ENCODE measurements at regions not wholly inside any gene's neighbourhood (a gene's known extent, or its start where the extent isn't known, plus 50 kb on each side); places are given as distances from the start of the nearest gene placed in this dataset.

DNA sequence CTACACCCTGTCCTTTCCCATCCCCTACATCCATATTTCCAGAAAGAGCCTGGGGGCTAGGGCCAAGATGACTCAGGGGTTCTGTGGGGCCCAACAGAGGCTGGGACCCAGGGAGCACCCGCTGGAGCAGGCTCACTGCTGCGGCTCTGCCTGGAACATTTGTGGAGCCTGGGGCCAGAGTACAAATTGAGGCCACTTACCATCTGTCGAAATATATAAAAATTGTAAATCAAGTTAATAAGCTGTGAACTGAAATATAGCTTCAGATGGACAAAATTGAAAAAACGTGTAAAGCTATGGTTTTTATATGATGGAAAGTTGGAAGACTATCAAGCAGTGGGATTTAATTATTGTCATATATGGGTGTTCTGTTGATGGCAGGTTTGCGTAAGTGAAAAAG, 82.9 kb upstream of the ATXN1 start:
- Histone ChIP-seq H3K27ac (no peak overlapping the region), H3K4me1 (replicated peaks in 1 of 2) (peaks cover 0 to 5% of the 10 kb centered on the region in 2 donors), H3K9me3 (replicated peaks in 1 of 3) (no peaks in the 10 kb centered on the region), H3K36me3 (replicated peaks in 1 of 2) (no peaks in the 10 kb centered on the region), H3K27me3 (no peaks in the 10 kb centered on the region), H3K4me3 (no peak overlapping the region)
- no peak for DNase-seq
- WGBS, 4 donors, result 76 to 90% (median 78%) methylated on average over 5 of the region's 5 CpGs
- TF ChIP-seq POLR2A (IDR thresholded peaks at IDR 0.05), result no peak
- TF ChIP-seq, protein P1, sequence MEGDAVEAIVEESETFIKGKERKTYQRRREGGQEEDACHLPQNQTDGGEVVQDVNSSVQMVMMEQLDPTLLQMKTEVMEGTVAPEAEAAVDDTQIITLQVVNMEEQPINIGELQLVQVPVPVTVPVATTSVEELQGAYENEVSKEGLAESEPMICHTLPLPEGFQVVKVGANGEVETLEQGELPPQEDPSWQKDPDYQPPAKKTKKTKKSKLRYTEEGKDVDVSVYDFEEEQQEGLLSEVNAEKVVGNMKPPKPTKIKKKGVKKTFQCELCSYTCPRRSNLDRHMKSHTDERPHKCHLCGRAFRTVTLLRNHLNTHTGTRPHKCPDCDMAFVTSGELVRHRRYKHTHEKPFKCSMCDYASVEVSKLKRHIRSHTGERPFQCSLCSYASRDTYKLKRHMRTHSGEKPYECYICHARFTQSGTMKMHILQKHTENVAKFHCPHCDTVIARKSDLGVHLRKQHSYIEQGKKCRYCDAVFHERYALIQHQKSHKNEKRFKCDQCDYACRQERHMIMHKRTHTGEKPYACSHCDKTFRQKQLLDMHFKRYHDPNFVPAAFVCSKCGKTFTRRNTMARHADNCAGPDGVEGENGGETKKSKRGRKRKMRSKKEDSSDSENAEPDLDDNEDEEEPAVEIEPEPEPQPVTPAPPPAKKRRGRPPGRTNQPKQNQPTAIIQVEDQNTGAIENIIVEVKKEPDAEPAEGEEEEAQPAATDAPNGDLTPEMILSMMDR (IDR thresholded peaks at IDR 0.05), result no peak
- intact Hi-C loops (cut with DNase I), result no loop called here

DNA sequence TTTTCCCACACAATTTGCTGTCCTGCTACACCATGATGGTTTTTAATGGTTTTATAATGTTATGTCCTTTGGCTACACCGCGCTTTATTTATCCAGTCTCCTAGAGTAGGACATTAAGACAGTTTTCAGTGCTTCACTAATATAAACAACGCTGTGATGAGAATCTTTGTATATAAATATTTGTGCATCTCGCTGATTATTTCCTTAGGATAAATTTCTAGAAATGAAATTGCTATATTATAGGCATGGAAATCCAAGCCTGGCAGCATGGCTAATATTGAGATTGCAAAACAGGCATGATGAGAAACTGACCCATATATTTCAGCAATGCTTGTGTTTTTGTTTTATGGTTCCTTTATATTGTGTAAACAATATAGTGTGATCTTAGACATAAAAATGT, 81.4 kb upstream of the ATXN1 start:
- no peak for DNase-seq
- H3K9me3 ChIP-seq (replicated peaks in 1 of 3), result no peaks in the 10 kb centered on the region
- WGBS, 4 donors, result 93 to 98% (median 96%) methylated on average over 4 of the region's 4 CpGs
- no peak overlapping the region for H3K4me3 ChIP-seq
- H3K36me3 ChIP-seq (replicated peaks in 1 of 2), result no peaks in the 10 kb centered on the region
- H3K4me1 ChIP-seq (replicated peaks in 1 of 2), result no peaks in the 10 kb centered on the region
- no peaks in the 10 kb centered on the region for H3K27me3 ChIP-seq
- TF ChIP-seq, protein P1 (IDR thresholded peaks at IDR 0.05), result no peak
- no peak for TF ChIP-seq POLR2A (IDR thresholded peaks at IDR 0.05)
- intact Hi-C loops (cut with DNase I), result no loop called here
- H3K27ac ChIP-seq, result no peak overlapping the region

DNA sequence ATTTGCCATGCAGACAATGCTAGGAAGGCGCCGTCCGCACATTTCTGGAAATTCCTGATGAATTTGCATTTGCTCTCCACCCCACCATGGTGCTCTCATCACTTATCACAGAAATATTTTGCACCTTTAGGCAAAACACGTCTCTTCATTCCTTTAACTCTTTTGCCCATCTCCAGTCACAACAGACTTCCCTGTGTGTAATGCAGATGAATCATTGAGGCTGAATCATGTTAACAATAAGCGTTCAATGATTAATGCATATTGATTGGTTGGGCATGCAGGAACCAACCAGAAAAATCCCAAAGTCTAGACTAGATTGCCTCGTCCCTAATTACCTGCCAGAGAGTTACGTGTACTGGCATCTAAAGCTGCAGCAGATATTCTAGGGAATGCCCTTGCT, 80.0 kb upstream of the ATXN1 start:
- H3K4me3 ChIP-seq, result no peak overlapping the region
- DNase-seq, result no peak
- H3K9me3 ChIP-seq (replicated peaks in 1 of 3), result no peaks in the 10 kb centered on the region
- no peak overlapping the region for H3K27ac ChIP-seq
- no peaks in the 10 kb centered on the region for H3K36me3 ChIP-seq (replicated peaks in 1 of 2)
- 82 to 89% (median 85%) methylated on average over 7 of the region's 7 CpGs for WGBS, 4 donors
- no peaks in the 10 kb centered on the region for H3K27me3 ChIP-seq
- intact Hi-C loops (cut with DNase I), result no loop called here
- no peaks in the 10 kb centered on the region for H3K4me1 ChIP-seq (replicated peaks in 1 of 2)
- TF ChIP-seq, protein P1 (IDR thresholded peaks at IDR 0.05), result no peak
- no peak for TF ChIP-seq POLR2A (IDR thresholded peaks at IDR 0.05)

DNA sequence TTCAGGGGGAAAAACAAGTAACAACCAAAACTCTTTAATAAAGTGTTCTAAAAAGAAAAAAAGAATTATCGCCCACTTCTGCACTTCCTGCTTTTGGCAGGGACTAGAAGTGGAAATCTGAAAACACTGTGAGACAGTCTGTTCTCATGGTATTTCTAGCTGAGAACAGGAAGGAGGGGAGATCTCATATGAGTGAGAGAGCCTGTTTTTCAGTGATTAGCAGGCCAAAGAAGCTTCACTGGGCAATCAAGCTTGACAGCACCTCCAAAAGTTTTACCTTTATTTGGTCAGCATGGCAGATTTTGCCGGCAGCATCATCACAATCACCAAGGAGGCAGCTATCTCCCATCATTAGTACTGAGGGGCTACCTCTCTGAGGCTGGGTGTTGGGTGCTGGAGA, 79.5 kb upstream of the ATXN1 start:
- Histone ChIP-seq H3K4me1 (replicated peaks in 1 of 2) (no peaks in the 10 kb centered on the region), H3K27ac (no peak overlapping the region), H3K36me3 (replicated peaks in 1 of 2) (no peaks in the 10 kb centered on the region), H3K4me3 (no peak overlapping the region), H3K27me3 (no peaks in the 10 kb centered on the region), H3K9me3 (replicated peaks in 1 of 3) (no peaks in the 10 kb centered on the region)
- intact Hi-C loops (cut with DNase I), result no loop called here
- no peak for DNase-seq
- TF ChIP-seq, protein P1 (IDR thresholded peaks at IDR 0.05), result no peak
- TF ChIP-seq POLR2A (IDR thresholded peaks at IDR 0.05), result no peak
- WGBS, 4 donors, result 54 to 74% (median 64%) methylated on average over 2 of the region's 2 CpGs

Measured in adrenal gland (tissue), 9 donors.